ENCODE measurements at regions not wholly inside any gene's neighbourhood (a gene's known extent, or its start where the extent isn't known, plus 50 kb on each side); places are given as distances from the start of the nearest gene placed in this dataset.

- no peak for DNase-seq (ENCODE audit: low spot score)
Observed at GRCh38 chr9:108609227-108609896, 246.4 kb downstream of the ACTL7B start.

DNA sequence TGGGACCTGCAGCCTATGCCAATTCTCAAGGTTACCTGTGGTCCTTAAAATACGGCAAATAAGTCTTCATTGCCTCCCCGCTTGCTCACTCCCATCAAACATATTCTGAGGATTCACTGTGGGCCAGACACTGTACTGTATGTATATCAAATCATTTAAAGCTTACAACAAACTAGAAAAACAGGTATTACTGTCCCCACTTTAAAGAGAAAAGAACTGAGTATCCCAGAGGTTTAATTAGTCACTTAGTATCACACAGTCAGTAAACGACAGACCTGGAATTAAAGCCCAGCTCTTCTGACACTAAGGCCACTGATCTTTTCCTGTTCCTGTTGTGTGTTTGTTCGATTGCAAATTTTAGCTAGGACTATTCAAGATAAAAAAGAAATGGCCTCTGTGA lies 248.2 kb downstream of the ACTL7B start:
- no peak for DNase-seq (ENCODE audit: low spot score)

GRCh38 chr9:108606401-108606800 lies 249.4 kb downstream of the ACTL7B start:
- DNase-seq (ENCODE audit: low spot score), result no peak

- DNase-seq (ENCODE audit: low spot score), result no peak
Observed at GRCh38 chr9:108603141-108603540, 252.6 kb downstream of the ACTL7B start.

DNA sequence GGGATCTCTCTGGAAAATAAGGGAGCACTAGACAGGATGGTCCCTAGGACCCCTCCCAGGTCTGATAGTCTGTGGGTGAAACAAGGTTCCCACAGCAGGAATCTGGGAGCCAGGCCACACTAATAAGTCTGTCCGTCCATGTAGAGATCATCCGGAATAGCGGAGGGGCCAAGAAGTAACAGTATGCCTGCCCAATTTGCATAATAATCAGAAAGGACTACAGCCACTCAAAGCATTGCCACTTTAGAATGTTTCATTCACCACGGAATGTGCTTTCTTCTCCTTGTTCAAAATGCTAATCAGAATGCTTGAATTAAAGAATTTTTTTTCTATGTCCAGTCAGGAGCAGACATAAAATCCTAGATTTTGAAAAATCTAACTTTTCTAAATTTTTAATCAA lies 254.9 kb downstream of the ACTL7B start:
- DNase-seq (ENCODE audit: low spot score), result no peak

GRCh38 chr9:108599571-108599970 lies 256.2 kb downstream of the ACTL7B start:
- no peak for DNase-seq (ENCODE audit: low spot score)

DNA sequence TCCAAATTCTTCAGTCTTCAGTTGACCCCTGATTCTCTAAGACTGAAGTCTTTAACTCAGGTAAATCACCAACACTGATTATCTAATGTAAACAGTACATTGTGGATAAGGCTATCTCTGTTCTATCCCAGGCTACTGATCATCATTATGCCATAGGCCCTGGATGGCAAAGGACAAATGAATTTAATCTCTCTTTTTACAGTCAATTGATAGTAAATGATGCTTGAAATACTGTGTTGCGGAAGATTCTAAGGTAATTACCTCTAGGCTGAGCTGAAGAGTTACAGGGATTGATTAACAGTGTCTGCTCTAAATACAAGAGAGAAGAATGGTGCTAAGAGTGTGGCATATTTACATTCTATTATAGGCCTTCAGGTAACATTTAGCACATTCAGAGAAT lies 264.7 kb downstream of the ACTL7B start:
- DNase-seq (ENCODE audit: low spot score), result no peak

- DNase-seq (ENCODE audit: low spot score), result no peak
Observed at GRCh38 chr9:108588246-108588645, 267.5 kb downstream of the ACTL7B start.

GRCh38 chr9:108586471-108587139 lies 269.2 kb downstream of the ACTL7B start:
- no peak for DNase-seq (ENCODE audit: low spot score)

DNA sequence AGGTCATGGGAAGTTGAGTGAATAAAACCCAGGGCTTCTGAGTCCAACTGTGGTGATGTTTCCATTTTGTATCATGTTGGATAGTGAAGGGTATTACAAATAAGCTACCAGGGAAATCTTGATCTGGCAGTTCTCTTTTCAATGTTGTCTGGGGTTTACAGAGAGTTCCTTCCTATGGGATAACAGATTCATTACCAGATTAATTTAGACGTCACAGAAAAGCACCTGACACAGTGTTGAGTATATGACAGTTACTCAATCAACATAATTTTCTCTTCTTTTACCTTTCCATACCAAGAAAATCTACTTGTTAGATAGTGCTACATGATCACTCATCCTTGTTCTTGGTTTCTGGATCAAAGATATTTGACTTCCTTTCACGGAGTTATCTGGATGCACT lies 270.9 kb downstream of the ACTL7B start:
- DNase-seq (ENCODE audit: low spot score), result no peak

GRCh38 chr9:108582726-108583125 lies 273.1 kb downstream of the ACTL7B start:
- DNase-seq (ENCODE audit: low spot score), result no peak

- no peak for DNase-seq (ENCODE audit: low spot score)
Observed at GRCh38 chr9:108579757-108580439, 275.9 kb downstream of the ACTL7B start.

GRCh38 chr9:108575276-108575675 lies 280.5 kb downstream of the ACTL7B start:
- DNase-seq (ENCODE audit: low spot score), result no peak

- no peak for DNase-seq (ENCODE audit: low spot score)
Observed at GRCh38 chr9:108569624-108570023, 286.2 kb downstream of the ACTL7B start.

DNA sequence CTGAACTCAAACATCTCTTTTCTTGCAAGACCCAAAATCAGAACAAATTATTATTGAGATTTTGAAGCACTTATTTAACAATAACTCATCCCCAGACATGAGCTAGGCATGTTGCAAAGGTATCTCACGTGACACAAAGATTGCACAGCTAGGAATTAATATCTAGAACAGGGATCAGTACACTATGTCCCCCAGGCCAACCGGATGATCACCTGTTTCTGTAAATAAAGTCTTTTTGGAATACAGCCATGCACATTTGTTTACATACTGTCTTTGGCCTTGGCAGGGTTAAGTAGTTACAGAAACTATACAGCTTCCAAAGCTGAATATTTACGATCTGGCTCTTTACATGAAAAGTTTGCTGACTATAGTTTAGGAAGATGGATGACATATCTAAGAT lies 287.7 kb downstream of the ACTL7B start:
- no peak for DNase-seq (ENCODE audit: low spot score)

DNA sequence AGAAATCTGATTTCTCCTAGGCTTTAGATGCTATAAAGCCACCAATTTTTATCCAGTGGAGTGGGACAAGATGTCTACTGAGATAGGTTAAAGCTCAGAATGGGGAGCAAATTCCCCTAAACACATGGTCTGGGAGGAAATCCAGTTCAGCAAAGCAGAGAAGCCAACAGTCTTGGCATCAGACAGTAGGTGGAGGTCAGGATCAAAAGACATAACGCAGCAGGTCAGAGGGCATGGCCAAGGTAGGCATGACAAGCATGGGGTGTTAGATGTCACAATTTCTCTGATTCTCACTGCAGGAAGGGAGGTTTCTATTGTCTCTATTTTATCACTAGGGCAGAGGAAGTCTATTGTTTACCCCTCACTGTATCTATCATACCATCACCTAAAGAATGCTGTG lies 288.2 kb downstream of the ACTL7B start:
- no peak for DNase-seq (ENCODE audit: low spot score)

DNA sequence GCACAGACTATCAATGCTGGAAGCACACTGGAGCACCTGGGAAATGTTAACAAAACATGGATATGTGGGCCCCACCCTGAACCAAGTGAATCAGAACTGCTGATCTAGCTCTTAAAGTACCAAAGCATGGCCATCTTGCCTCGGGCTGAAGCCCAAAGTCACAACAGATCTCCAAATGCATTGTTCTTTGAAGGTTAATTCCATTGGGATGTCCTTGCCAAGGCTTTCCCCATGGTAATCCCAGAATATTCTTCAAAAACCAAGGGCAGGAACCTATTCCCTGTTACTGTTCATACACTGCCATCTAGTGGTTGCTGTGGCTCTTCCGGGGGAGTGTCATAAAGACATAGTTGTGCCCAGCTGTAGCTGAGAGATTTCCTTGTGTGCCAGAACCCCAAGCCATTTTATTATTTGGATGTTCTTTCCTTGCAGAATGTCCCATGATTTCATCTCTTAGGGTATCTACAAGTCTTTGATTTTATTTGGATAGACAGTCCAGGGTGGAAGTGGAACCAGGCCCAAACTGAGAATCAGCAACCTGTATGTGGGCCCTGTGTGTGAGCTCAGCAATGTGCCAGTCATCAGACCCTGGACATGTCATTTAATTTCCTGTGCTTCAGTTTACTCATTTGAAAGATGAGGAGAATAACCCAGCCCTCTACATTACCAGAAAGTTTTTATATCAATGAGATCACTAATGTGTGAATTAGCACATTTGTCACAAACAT lies 290.0 kb downstream of the ACTL7B start:
- DNase-seq (ENCODE audit: low spot score), result peak; percentile 83

GRCh38 chr9:108562176-108562575 lies 293.6 kb downstream of the ACTL7B start:
- no peak for DNase-seq (ENCODE audit: low spot score)

- DNase-seq (ENCODE audit: low spot score), result no peak
Observed at GRCh38 chr9:108559432-108559831, 296.4 kb downstream of the ACTL7B start.

- DNase-seq (ENCODE audit: low spot score), result no peak
Observed at GRCh38 chr9:108554831-108555230, 301.0 kb downstream of the ACTL7B start.

DNA sequence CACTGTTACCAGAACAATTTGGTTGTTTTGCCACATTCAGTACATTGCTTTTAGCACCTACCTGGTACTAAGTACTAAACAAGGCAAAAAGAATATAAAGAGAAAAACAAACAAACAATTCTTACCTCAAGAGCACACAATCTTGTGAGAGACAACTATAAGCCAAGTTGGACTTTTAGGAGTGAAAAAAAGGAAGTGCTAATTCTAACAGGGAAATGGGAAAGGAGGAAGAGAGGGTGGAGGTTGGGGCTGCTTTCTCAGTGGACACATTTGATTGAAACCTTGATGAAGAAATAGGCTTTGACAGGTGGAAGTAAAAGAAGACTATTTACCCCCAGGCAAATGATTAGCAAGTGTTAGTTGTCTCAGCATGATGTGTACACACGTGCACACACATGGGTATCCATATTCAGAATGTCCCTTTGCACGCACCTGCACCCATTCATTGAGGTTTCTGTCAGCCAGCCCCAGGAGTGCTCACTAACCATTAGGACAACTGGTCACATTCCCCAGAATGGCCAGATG lies 302.6 kb downstream of the ACTL7B start:
- DNase-seq (ENCODE audit: low spot score), result no peak

DNA sequence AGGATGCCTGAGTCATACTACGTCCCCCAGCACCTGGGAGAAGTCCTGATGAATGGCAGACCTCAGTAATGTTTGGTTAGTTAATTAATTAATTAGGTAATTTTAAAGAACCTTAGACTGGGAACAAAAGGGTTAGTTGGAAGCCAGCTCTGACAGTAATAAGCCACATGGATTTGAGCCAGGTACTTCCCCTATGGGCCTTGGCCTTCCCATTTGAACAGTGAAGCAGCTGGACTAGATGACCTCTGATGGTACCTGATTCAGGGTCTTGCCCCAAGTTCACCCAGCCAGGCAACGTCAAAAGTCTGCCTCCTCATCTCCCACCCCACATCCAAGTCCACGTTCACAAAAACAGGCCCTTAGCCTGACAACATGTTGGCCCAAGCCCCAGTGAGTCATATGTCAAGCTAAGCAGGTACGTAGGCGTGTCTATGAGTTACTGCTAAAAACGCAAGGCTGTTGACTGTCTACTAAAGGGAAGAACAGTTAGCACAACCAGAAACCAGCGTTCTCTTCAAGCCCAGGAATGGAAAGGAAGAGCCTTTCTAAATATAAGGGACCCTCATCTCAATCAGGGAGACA lies 303.2 kb downstream of the ACTL7B start:
- peak; percentile 32 for DNase-seq (ENCODE audit: low spot score)

Measured in iPS-NIHi11 (cell line).